Keratinocyte (primary cell): ENCODE measurements at regions not wholly inside any gene's neighbourhood (a gene's known extent, or its start where the extent isn't known, plus 50 kb on each side); places are given as distances from the start of the nearest gene placed in this dataset.

ENCODE experiments used
- EZH2 ChIP-seq: IDR thresholded peaks from one replicate; pipeline ENCODE4 v1.6.1; 2012; ENCODE audit warnings: inconsistent platforms, mild to moderate bottlenecking, low read length, moderate library complexity
- TF ChIP-seq, protein P1 (sequence below), 3 experiments: IDR thresholded peaks in 1 of 3; conservative IDR thresholded peaks in 1 of 3; optimal IDR thresholded peaks in 1 of 3; 2 replicates in 2 of 3; 3 replicates in 1 of 3; pipeline versions ENCODE3 to v1.5.1; 2011; ENCODE audit warnings: low read length in 3 of 3, mild to moderate bottlenecking in 3 of 3, moderate library complexity in 2 of 3, control low read depth in 1 of 3, inconsistent platforms in 1 of 3; ENCODE audit not compliant: insufficient read depth in 2 of 3; ENCODE audit errors: extremely low read depth in 1 of 3

DNA sequence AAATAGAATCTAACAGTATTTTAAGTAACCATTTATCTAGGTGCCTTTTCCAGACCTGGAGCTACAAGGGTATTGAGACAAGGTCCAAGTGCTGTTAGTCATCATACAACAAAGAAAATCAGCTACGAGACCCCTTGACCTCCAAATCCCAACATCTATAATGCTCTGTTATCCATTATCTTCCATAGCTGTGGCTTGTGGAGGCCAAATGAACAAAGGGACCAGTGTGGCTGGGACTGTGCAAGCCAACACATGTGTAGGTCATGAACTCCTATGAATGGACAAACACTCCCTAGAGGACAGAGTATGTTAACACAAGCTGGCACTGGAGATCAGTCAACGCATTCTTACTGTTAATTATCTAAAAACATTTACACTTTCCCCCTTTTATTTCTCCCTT lies 374.5 kb downstream of the EMP1 start:
- TF ChIP-seq, protein P1, sequence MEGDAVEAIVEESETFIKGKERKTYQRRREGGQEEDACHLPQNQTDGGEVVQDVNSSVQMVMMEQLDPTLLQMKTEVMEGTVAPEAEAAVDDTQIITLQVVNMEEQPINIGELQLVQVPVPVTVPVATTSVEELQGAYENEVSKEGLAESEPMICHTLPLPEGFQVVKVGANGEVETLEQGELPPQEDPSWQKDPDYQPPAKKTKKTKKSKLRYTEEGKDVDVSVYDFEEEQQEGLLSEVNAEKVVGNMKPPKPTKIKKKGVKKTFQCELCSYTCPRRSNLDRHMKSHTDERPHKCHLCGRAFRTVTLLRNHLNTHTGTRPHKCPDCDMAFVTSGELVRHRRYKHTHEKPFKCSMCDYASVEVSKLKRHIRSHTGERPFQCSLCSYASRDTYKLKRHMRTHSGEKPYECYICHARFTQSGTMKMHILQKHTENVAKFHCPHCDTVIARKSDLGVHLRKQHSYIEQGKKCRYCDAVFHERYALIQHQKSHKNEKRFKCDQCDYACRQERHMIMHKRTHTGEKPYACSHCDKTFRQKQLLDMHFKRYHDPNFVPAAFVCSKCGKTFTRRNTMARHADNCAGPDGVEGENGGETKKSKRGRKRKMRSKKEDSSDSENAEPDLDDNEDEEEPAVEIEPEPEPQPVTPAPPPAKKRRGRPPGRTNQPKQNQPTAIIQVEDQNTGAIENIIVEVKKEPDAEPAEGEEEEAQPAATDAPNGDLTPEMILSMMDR (optimal IDR thresholded peaks at IDR 0.05 in 1 of 3, IDR thresholded peaks at IDR 0.05 in 1 of 3, conservative IDR thresholded peaks at IDR 0.05 in 1 of 3; ENCODE audit: extremely low read depth in 1 of 3, insufficient read depth in 2 of 3, low read length in 3 of 3) = no peak
- TF ChIP-seq EZH2 = no peak
